Lower lobe of right lung (tissue), 2 donors: ENCODE measurements at regions not wholly inside any gene's neighbourhood (a gene's known extent, or its start where the extent isn't known, plus 50 kb on each side); places are given as distances from the start of the nearest gene placed in this dataset.

Experiments used
- ATAC-seq, 2 donors: fragments of 200-7000 bp; cut with Tn5 transposase; one replicate each; pipeline ENCODE4 v1.9.1; 2020 to 2022; ENCODE audit warnings: mild to moderate bottlenecking in 2 of 2, moderate library complexity in 2 of 2
- DNase-seq: peaks from one replicate; pipeline ENCODE4 v3.0.0-alpha.2; 2020
- H3K27ac ChIP-seq: fragments of 200-600 bp; one replicate; pipeline ENCODE4 v1.8.0; 2022
- H3K27me3 ChIP-seq: fragments of 200-600 bp; one replicate; pipeline ENCODE4 v1.8.0; 2022; ENCODE audit warnings: low read depth
- H3K36me3 ChIP-seq: fragments of 200-600 bp; one replicate; pipeline ENCODE4 v1.8.0; 2022; ENCODE audit warnings: mild to moderate bottlenecking
- H3K4me1 ChIP-seq: fragments of 200-600 bp; one replicate; pipeline ENCODE4 v1.8.0; 2022
- H3K4me3 ChIP-seq: fragments of 200-600 bp; one replicate; pipeline ENCODE4 v1.8.0; 2022; ENCODE audit warnings: mild to moderate bottlenecking
- H3K9me3 ChIP-seq: fragments of 200-600 bp; one replicate; pipeline ENCODE4 v1.8.0; 2022
- CTCF ChIP-seq: fragments of 200-600 bp; IDR thresholded peaks from one replicate; pipeline ENCODE4 v1.8.0; 2022; ENCODE audit warnings: antibody characterized with exemption, mild to moderate bottlenecking
- intact Hi-C: fragments of 100-400 bp; cut with DNase I; formaldehyde crosslinking; loops from one replicate; pipeline ENCODE4 v1.11.0; 2022
- donor health status: DM: no; HTN: yes; CAD: no; lungs with severe emphysema.

- no peaks in the 10 kb centered on the region for H3K27me3 ChIP-seq
- intact Hi-C loops: no loop called here
- H3K4me1 ChIP-seq: no peaks in the 10 kb centered on the region
- TF ChIP-seq CTCF: no peak
- no peak for ATAC-seq
- DNase-seq: no peak
- no peaks in the 10 kb centered on the region for H3K9me3 ChIP-seq
- no peaks in the 10 kb centered on the region for H3K36me3 ChIP-seq
- no peak overlapping the region for H3K27ac ChIP-seq
- H3K4me3 ChIP-seq: no peak overlapping the region
Observed at GRCh38 chr11:106278391-106278790, 200.9 kb downstream of the AASDHPPT start.

GRCh38 chr11:106280036-106280435, 202.6 kb downstream of the AASDHPPT start:
- Histone ChIP-seq H3K4me1 (no peaks in the 10 kb centered on the region), H3K9me3 (no peaks in the 10 kb centered on the region), H3K4me3 (no peak overlapping the region), H3K27me3 (no peaks in the 10 kb centered on the region), H3K27ac (no peak overlapping the region), H3K36me3 (no peaks in the 10 kb centered on the region)
- ATAC-seq (no peak), DNase-seq (no peak)
- no peak for TF ChIP-seq CTCF
- intact Hi-C loops: no loop called here

GRCh38 chr11:106281455-106282173, 204.2 kb downstream of the AASDHPPT start:
- DNase-seq: no peak
- Histone ChIP-seq H3K4me1 (no peaks in the 10 kb centered on the region), H3K27me3 (no peaks in the 10 kb centered on the region), H3K4me3 (no peak overlapping the region), H3K36me3 (no peaks in the 10 kb centered on the region), H3K27ac (no peak overlapping the region), H3K9me3 (no peaks in the 10 kb centered on the region)
- no peak for TF ChIP-seq CTCF
- no peak for ATAC-seq
- intact Hi-C loops: no loop called here

GRCh38 chr11:106286881-106287504, 209.5 kb downstream of the AASDHPPT start:
- H3K27me3 ChIP-seq: no peaks in the 10 kb centered on the region
- DNase-seq (no peak), ATAC-seq (no peak)
- no peaks in the 10 kb centered on the region for H3K4me1 ChIP-seq
- H3K36me3 ChIP-seq: no peaks in the 10 kb centered on the region
- no peaks in the 10 kb centered on the region for H3K9me3 ChIP-seq
- TF ChIP-seq CTCF: no peak
- no peak overlapping the region for H3K27ac ChIP-seq
- intact Hi-C loops: no loop called here
- H3K4me3 ChIP-seq: no peak overlapping the region

GRCh38 chr11:106288057-106288456, 210.6 kb downstream of the AASDHPPT start:
- Histone ChIP-seq H3K36me3 (no peaks in the 10 kb centered on the region), H3K27me3 (no peaks in the 10 kb centered on the region), H3K27ac (no peak overlapping the region), H3K9me3 (no peaks in the 10 kb centered on the region), H3K4me1 (no peaks in the 10 kb centered on the region), H3K4me3 (no peak overlapping the region)
- no peak for DNase-seq
- ATAC-seq: no peak
- intact Hi-C loops: no loop called here
- no peak for TF ChIP-seq CTCF
